HG03469 (cell line): ENCODE measurements at regions not wholly inside any gene's neighbourhood (a gene's known extent, or its start where the extent isn't known, plus 50 kb on each side); places are given as distances from the start of the nearest gene placed in this dataset.
"Not testable (repeated sequence)": the region's sequence is repeated elsewhere in the genome, so short reads cannot be mapped to it uniquely, and the experiment has no call there.

ENCODE experiments used
- ATAC-seq: cut with Tn5 transposase; IDR thresholded peaks from one replicate; pipeline ENCODE4 v1.9.1; 2021; ENCODE audit warnings: mild to moderate bottlenecking, moderate library complexity, moderate number of reproducible peaks; ENCODE audit not compliant: unreplicated experiment

- ATAC-seq, result no peak
Observed at GRCh38 chr14:89469210-89470198, 52.5 kb upstream of the FOXN3 start.

GRCh38 chr14:89468566-89468965 lies 51.5 kb upstream of the FOXN3 start:
- ATAC-seq, result no peak

GRCh38 chr14:89468030-89468429 lies 51.0 kb upstream of the FOXN3 start:
- not testable (repeated sequence) for ATAC-seq

GRCh38 chr14:89466944-89467343 lies 49.9 kb upstream of the FOXN3 start:
- ATAC-seq, result no peak
